HCT116 (cell line): ENCODE measurements at regions not wholly inside any gene's neighbourhood (a gene's known extent, or its start where the extent isn't known, plus 50 kb on each side); places are given as distances from the start of the nearest gene placed in this dataset.

ENCODE experiments used
- ATAC-seq: fragments of 200-7000 bp; cut with Tn5 transposase; 2 replicates; pipeline ENCODE4 v1.9.1; 2020; ENCODE audit warnings: mild to moderate bottlenecking, moderate library complexity
- BruUV-seq: library from RNA; stranded (reverse); fragments of 400-500 nt; replicated peaks from 2 replicates; lab custom pipeline; 2021; lab: Mats Ljungman, UMichigan
- CTCF ChIA-PET: fragments of 300-600 bp; sonication (Branson Sonifier 250); formaldehyde crosslinking; loops from one replicate; lab custom pipeline; 2021; ENCODE audit warnings: antibody characterized with exemption; lab: Charles Lee
- POLR2A ChIA-PET: fragments of 300-600, 350-600 bp; sonication (Branson Sonifier 250); formaldehyde crosslinking; loops from one replicate; lab custom pipeline; 2021; ENCODE audit warnings: antibody characterized with exemption; lab: Charles Lee
- RAD21 ChIA-PET, 2 experiments: fragments of 300-600 bp; sonication (Branson Sonifier 250); formaldehyde crosslinking; loops; one replicate each; lab custom pipeline; 2023; ENCODE audit warnings: low total read pairs in 2 of 2; ENCODE audit not compliant: uncharacterized antibody in 2 of 2, unreplicated experiment in 2 of 2, low non-redundant PET in 1 of 2; lab: Charles Lee
- DNase-seq: peaks from one replicate; pipeline ENCODE4 v3.0.0-alpha.2; 2010; ENCODE audit warnings: low read depth, low spot score
- H2AFZ ChIP-seq: fragments of 200-600 bp; shearing (Covaris generic), sonication (generic); 2 replicates; pipeline ENCODE4 v1.6.1; 2017; ENCODE audit warnings: low read depth, mixed run types, mixed read lengths, antibody characterized with exemption, low read length; ENCODE audit not compliant: poor library complexity, severe bottlenecking
- H3K27ac ChIP-seq: 2 replicates; pipeline ENCODE4 v1.5.1; 2012; ENCODE audit warnings: low read depth, low read length
- H3K27me3 ChIP-seq: fragments of 200-600 bp; sonication (generic); 2 replicates; pipeline ENCODE4 v1.6.1; 2016; ENCODE audit warnings: mixed run types, low read length, mixed read lengths; ENCODE audit not compliant: insufficient read depth
- H3K36me3 ChIP-seq, 2 experiments: fragments of 200-500 bp in 1 of 2; fragments of 200-600 bp in 1 of 2; sonication (Bioruptor generic) in 1 of 2; sonication (generic) in 1 of 2; 2 replicates each; pipeline versions ENCODE4 v1.5.1 to v1.6.1; 2014 to 2016; ENCODE audit warnings: low read length in 2 of 2, inconsistent platforms in 1 of 2, mixed read lengths in 1 of 2, mixed run types in 1 of 2; ENCODE audit not compliant: insufficient read depth in 2 of 2, control insufficient read depth in 1 of 2
- H3K4me1 ChIP-seq, 2 experiments: fragments of 200-600 bp in 1 of 2; sonication (generic) in 1 of 2; 2 replicates each; pipeline versions ENCODE4 v1.5.1 to v1.6.1; 2012 to 2017; ENCODE audit warnings: low read length in 2 of 2, inconsistent platforms in 1 of 2, mild to moderate bottlenecking in 1 of 2, mixed read lengths in 1 of 2, mixed run types in 1 of 2, moderate library complexity in 1 of 2; ENCODE audit not compliant: insufficient read depth in 2 of 2, control insufficient read depth in 1 of 2
- H3K4me2 ChIP-seq: fragments of 200-600 bp; sonication (generic); 2 replicates; pipeline ENCODE4 v1.6.1; 2017; ENCODE audit warnings: mixed run types, low read length, mixed read lengths
- H3K4me3 ChIP-seq, 2 experiments: fragments of 200-600 bp in 1 of 2; sonication (generic) in 1 of 2; replicated peaks in 1 of 2; 2 replicates each; pipeline ENCODE4 v1.5.1; 2011 to 2016; ENCODE audit warnings: low read length in 2 of 2, control low read depth in 1 of 2, low read depth in 1 of 2, mild to moderate bottlenecking in 1 of 2, mixed read lengths in 1 of 2, mixed run types in 1 of 2
- H3K79me2 ChIP-seq: fragments of 200-600 bp; sonication (generic); 2 replicates; pipeline ENCODE4 v1.6.1; 2017; ENCODE audit warnings: mild to moderate bottlenecking, mixed run types, low read length, moderate library complexity, mixed read lengths; ENCODE audit not compliant: insufficient read depth
- H3K9ac ChIP-seq: fragments of 200-600 bp; sonication (generic); 2 replicates; pipeline ENCODE4 v1.6.1; 2016; ENCODE audit warnings: low read length, mixed read lengths
- H3K9me2 ChIP-seq: fragments of 200-600 bp; sonication (generic), shearing (Covaris generic); 2 replicates; pipeline ENCODE4 v1.6.1; 2017; ENCODE audit warnings: mixed run types, mild to moderate bottlenecking, moderate library complexity; ENCODE audit not compliant: insufficient read depth
- H3K9me3 ChIP-seq, 2 experiments: fragments of 200-500 bp in 1 of 2; fragments of 200-600 bp in 1 of 2; sonication (Bioruptor generic) in 1 of 2; sonication (generic) in 1 of 2; 2 replicates each; pipeline ENCODE4 v1.6.1; 2014 to 2017; ENCODE audit warnings: low read length in 2 of 2, mixed read lengths in 2 of 2, inconsistent platforms in 1 of 2, low read depth in 1 of 2, mild to moderate bottlenecking in 1 of 2, mixed run types in 1 of 2, moderate library complexity in 1 of 2; ENCODE audit not compliant: control insufficient read depth in 1 of 2, insufficient read depth in 1 of 2
- H4K20me1 ChIP-seq: fragments of 200-600 bp; sonication (generic), shearing (Covaris generic); 2 replicates; pipeline ENCODE4 v1.6.1; 2017; ENCODE audit warnings: mixed run types, mild to moderate bottlenecking, moderate library complexity; ENCODE audit not compliant: insufficient read depth
- EGR1 ChIP-seq: IDR thresholded peaks from 2 replicates; pipeline ENCODE4 v1.6.1; 2012; ENCODE audit warnings: low read depth
- ELF1 ChIP-seq: IDR thresholded peaks from 2 replicates; pipeline ENCODE4 v1.6.1; 2012; ENCODE audit warnings: low read depth, borderline replicate concordance
- EZH2 ChIP-seq: fragments of 200-600 bp; sonication (generic); IDR thresholded peaks from 2 replicates; pipeline ENCODE4 v1.6.1; 2017; ENCODE audit warnings: antibody characterized with exemption, mixed run types
- EZH2phosphoT487 ChIP-seq: fragments of 200-600 bp; IDR thresholded peaks from 2 replicates; pipeline ENCODE4 v1.6.1; 2018; ENCODE audit warnings: antibody characterized with exemption, borderline replicate concordance
- FOSL1 ChIP-seq: IDR thresholded peaks from 2 replicates; pipeline ENCODE4 v1.6.1; 2012; ENCODE audit warnings: low read depth
- JUND ChIP-seq: IDR thresholded peaks from 2 replicates; pipeline ENCODE4 v1.6.1; 2012
- POLR2A ChIP-seq: IDR thresholded peaks from 2 replicates; pipeline ENCODE4 v1.7.0; 2011; ENCODE audit warnings: borderline replicate concordance; ENCODE audit not compliant: insufficient read depth, insufficient read length; ENCODE audit errors: extremely low read depth
- POLR2AphosphoS5 ChIP-seq: IDR thresholded peaks from 2 replicates; pipeline ENCODE4 v1.6.1; 2011; ENCODE audit warnings: mild to moderate bottlenecking, low read depth, low read length, moderate library complexity
- RAD21 ChIP-seq: IDR thresholded peaks from 2 replicates; pipeline ENCODE4 v1.6.1; 2012; ENCODE audit warnings: low read depth, mild to moderate bottlenecking
- SIN3A ChIP-seq: IDR thresholded peaks from 2 replicates; pipeline ENCODE4 v1.6.1; 2012; ENCODE audit warnings: low read depth
- SP1 ChIP-seq: IDR thresholded peaks from 2 replicates; pipeline ENCODE4 v1.6.1; 2012; ENCODE audit warnings: low read depth
- TCF7L2 ChIP-seq: IDR thresholded peaks from 2 replicates; pipeline ENCODE4 v1.7.0; 2011; ENCODE audit warnings: borderline replicate concordance, inconsistent platforms; ENCODE audit not compliant: insufficient read depth, insufficient read length; ENCODE audit errors: extremely low read depth
- YY1 ChIP-seq: IDR thresholded peaks from 2 replicates; pipeline ENCODE4 v1.6.1; 2011; ENCODE audit warnings: low read length, low read depth, moderate library complexity, mild to moderate bottlenecking; ENCODE audit not compliant: insufficient replicate concordance; ENCODE audit errors: extremely low read depth
- ZFX ChIP-seq: fragments of 450-650 bp; IDR thresholded peaks from 2 replicates; pipeline ENCODE4 v1.6.1; 2017
- ZNF274 ChIP-seq: fragments of 200-500 bp; sonication (Bioruptor generic); IDR thresholded peaks from 2 replicates; pipeline ENCODE4 v1.6.1; 2014; ENCODE audit warnings: mild to moderate bottlenecking, low read depth, low read length, inconsistent platforms
- intact Hi-C: fragments of 100-400 bp; cut with micrococcal nuclease; formaldehyde crosslinking; loops from 2 replicates; pipeline ENCODE4 v1.10.0; 2022
- TF ChIP-seq, protein P1 (sequence below): IDR thresholded peaks from 2 replicates; pipeline ENCODE4 v1.6.1; 2012
- TF ChIP-seq, protein P2 (sequence below), 3 experiments: fragments of 200-600 bp in 1 of 3; sonication (generic) in 1 of 3; IDR thresholded peaks in 2 of 3; conservative IDR thresholded peaks in 1 of 3; 2 replicates each; pipeline ENCODE4 v1.5.1; 2012 to 2017; ENCODE audit warnings: low read depth in 2 of 3, low read length in 2 of 3, antibody characterized with exemption in 1 of 3, borderline replicate concordance in 1 of 3, control low read depth in 1 of 3, mild to moderate bottlenecking in 1 of 3, mixed read lengths in 1 of 3, mixed run types in 1 of 3, moderate library complexity in 1 of 3; ENCODE audit not compliant: insufficient read depth in 1 of 3
- TF ChIP-seq, protein P3 (sequence below): IDR thresholded peaks from 2 replicates; pipeline ENCODE4 v1.6.1; 2011; ENCODE audit warnings: mild to moderate bottlenecking, low read length, moderate library complexity; ENCODE audit not compliant: insufficient replicate concordance; ENCODE audit errors: extremely low read depth

DNA sequence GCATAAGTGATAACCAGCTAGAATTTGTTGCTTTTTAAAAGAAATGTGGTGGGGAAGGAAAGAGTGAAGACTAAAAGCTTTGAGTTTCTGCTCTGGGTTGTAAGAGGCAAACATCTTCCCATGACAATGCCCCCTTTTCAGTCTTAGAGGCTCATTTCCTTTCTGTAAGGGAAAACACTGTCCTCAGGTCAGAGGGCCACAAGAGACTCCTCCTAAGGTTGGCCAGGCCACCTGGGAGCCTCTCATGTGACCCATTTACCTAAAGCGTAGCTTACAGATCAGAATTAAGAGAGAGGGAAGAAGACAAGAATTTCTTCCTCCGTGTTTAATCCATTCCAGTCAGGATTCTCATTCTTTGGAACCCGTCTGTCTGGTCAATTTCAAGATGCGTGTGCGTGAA lies 220.4 kb upstream of the HEY2 start:
- no peaks in the 10 kb centered on the region for H3K9me2 ChIP-seq
- no peaks in the 10 kb centered on the region for H3K9me3 ChIP-seq
- H2AFZ ChIP-seq = no peak overlapping the region
- BruUV-seq = no TSS peak
- H3K4me2 ChIP-seq = no peak overlapping the region
- no peak for DNase-seq
- CTCF ChIA-PET = no interaction called here
- intact Hi-C loops = no loop called here
- POLR2A ChIA-PET = no interaction called here
- H3K27me3 ChIP-seq = peaks cover 69% of the 10 kb centered on the region
- no peak for ATAC-seq
- no peak for TF ChIP-seq FOSL1
- TF ChIP-seq EZH2 = no peak
- TF ChIP-seq RAD21 = no peak
- no peak for TF ChIP-seq EGR1
- TF ChIP-seq, protein P1, sequence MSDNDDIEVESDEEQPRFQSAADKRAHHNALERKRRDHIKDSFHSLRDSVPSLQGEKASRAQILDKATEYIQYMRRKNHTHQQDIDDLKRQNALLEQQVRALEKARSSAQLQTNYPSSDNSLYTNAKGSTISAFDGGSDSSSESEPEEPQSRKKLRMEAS = no peak
- TF ChIP-seq POLR2A = no peak
- RAD21 ChIA-PET = no interaction called here
- H3K4me3 ChIP-seq = no peak overlapping the region
- no peaks in the 10 kb centered on the region for H3K79me2 ChIP-seq
- H3K27ac ChIP-seq = no peak overlapping the region
- no peaks in the 10 kb centered on the region for H3K4me1 ChIP-seq
- H3K36me3 ChIP-seq = no peaks in the 10 kb centered on the region
- no peaks in the 10 kb centered on the region for H4K20me1 ChIP-seq
- no peak overlapping the region for H3K9ac ChIP-seq

DNA sequence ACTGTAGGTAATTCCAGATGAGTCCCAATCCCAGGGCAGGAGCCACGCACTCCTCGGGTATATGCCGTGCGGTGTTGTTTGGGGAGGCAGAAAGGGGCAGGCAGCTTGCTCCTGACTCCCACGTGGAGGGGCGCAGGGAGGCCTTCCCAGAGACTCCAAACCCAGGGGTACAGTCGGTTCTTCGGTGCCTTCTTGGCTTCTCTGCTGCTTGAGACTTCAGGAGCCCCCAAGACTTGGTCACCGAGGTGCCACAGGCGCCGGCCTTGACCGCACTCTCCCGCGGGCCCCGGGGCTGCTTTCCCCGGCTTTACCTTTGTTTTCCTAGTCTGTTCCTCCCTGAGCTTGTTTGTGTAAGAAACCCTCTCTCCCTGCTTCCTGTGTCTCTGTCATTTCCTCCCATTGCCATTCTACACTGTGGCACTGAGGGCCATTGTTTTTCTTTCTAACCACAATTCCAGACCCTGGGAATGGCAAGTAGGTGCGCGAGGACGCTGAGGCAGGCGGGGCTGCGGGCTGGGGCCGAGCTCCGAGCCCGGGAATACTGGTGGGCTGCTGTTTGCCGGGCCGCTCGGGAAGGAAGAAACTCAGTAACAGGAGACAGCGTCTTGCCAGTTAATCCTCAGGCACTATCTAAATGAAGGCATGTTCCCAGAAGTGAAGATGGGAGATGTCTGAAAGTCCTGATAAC lies 215.6 kb upstream of the HEY2 start:
- no peak for ATAC-seq
- ChIA-PET RAD21 (no interaction called here), POLR2A (no interaction called here)
- no peak for TF ChIP-seq JUND
- TF ChIP-seq ELF1 = no peak
- no peak for TF ChIP-seq SIN3A
- no peak for TF ChIP-seq SP1
- TF ChIP-seq YY1 = no peak
- no peak for TF ChIP-seq ZNF274
- TF ChIP-seq EZH2 = no peak
- no peak for TF ChIP-seq FOSL1
- TF ChIP-seq, protein P2, sequence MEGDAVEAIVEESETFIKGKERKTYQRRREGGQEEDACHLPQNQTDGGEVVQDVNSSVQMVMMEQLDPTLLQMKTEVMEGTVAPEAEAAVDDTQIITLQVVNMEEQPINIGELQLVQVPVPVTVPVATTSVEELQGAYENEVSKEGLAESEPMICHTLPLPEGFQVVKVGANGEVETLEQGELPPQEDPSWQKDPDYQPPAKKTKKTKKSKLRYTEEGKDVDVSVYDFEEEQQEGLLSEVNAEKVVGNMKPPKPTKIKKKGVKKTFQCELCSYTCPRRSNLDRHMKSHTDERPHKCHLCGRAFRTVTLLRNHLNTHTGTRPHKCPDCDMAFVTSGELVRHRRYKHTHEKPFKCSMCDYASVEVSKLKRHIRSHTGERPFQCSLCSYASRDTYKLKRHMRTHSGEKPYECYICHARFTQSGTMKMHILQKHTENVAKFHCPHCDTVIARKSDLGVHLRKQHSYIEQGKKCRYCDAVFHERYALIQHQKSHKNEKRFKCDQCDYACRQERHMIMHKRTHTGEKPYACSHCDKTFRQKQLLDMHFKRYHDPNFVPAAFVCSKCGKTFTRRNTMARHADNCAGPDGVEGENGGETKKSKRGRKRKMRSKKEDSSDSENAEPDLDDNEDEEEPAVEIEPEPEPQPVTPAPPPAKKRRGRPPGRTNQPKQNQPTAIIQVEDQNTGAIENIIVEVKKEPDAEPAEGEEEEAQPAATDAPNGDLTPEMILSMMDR (IDR thresholded peaks at IDR 0.05 in 2 of 3, conservative IDR thresholded peaks at IDR 0.05 in 1 of 3; ENCODE audit: borderline replicate concordance in 1 of 3, insufficient read depth in 1 of 3, low read depth in 2 of 3, low read length in 2 of 3) = no peak
- no peak for TF ChIP-seq RAD21
- TF ChIP-seq, protein P3, sequence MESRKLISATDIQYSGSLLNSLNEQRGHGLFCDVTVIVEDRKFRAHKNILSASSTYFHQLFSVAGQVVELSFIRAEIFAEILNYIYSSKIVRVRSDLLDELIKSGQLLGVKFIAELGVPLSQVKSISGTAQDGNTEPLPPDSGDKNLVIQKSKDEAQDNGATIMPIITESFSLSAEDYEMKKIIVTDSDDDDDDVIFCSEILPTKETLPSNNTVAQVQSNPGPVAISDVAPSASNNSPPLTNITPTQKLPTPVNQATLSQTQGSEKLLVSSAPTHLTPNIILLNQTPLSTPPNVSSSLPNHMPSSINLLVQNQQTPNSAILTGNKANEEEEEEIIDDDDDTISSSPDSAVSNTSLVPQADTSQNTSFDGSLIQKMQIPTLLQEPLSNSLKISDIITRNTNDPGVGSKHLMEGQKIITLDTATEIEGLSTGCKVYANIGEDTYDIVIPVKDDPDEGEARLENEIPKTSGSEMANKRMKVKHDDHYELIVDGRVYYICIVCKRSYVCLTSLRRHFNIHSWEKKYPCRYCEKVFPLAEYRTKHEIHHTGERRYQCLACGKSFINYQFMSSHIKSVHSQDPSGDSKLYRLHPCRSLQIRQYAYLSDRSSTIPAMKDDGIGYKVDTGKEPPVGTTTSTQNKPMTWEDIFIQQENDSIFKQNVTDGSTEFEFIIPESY = no peak
- no peak for TF ChIP-seq ZFX
- no peak for TF ChIP-seq EZH2phosphoT487
- no peak for TF ChIP-seq TCF7L2
- no peak for TF ChIP-seq POLR2AphosphoS5

More for the DNA sequence above, 215.6 kb upstream of the HEY2 start:
- Histone ChIP-seq H3K9me2 (no peaks in the 10 kb centered on the region), H2AFZ (no peak overlapping the region), H3K36me3 (no peaks in the 10 kb centered on the region), H3K9ac (no peak overlapping the region), H3K27ac (no peak overlapping the region), H4K20me1 (no peaks in the 10 kb centered on the region), H3K4me2 (no peak overlapping the region), H3K27me3 (peaks cover 50% of the 10 kb centered on the region), H3K9me3 (no peaks in the 10 kb centered on the region), H3K4me3 (no peak overlapping the region), H3K4me1 (no peaks in the 10 kb centered on the region), H3K79me2 (no peaks in the 10 kb centered on the region)
- DNase-seq = no peak
- CTCF ChIA-PET = no interaction called here
- BruUV-seq = no TSS peak
- intact Hi-C loops = no loop called here
